NCI-H510A treated with DMSO at 0.1 percent for 48 hours (cell line): ENCODE measurements at regions not wholly inside any gene's neighbourhood (a gene's known extent, or its start where the extent isn't known, plus 50 kb on each side); places are given as distances from the start of the nearest gene placed in this dataset.
"Not testable (repeated sequence)": the region's sequence is repeated elsewhere in the genome, so short reads cannot be mapped to it uniquely, and the experiment has no call there.

ENCODE experiments used
- DNase-seq: peaks from one replicate; lab custom pipeline; 2025; lab: John Stamatoyannopoulos, UW

GRCh38 chr12:75666939-75667334 is 155.5 kb upstream of the KRR1 start:
- DNase-seq: no peak

- DNase-seq: no peak
Observed at GRCh38 chr12:75666126-75666938, 154.9 kb upstream of the KRR1 start.

- no peak for DNase-seq
Observed at GRCh38 chr12:75665216-75665615, 153.8 kb upstream of the KRR1 start.

GRCh38 chr12:75662511-75663159 is 151.2 kb upstream of the KRR1 start:
- DNase-seq: no peak

GRCh38 chr12:75661908-75662307 is 150.5 kb upstream of the KRR1 start:
- no peak for DNase-seq

GRCh38 chr12:75660805-75661404 is 149.5 kb upstream of the KRR1 start:
- no peak for DNase-seq

- DNase-seq: no peak
Observed at GRCh38 chr12:75660107-75660530, 148.7 kb upstream of the KRR1 start.

GRCh38 chr12:75658901-75659823 is 147.8 kb upstream of the KRR1 start:
- no peak for DNase-seq

- no peak for DNase-seq
Observed at GRCh38 chr12:75658286-75658685, 146.9 kb upstream of the KRR1 start.

- DNase-seq: no peak
Observed at GRCh38 chr12:75657831-75658230, 146.4 kb upstream of the KRR1 start.

GRCh38 chr12:75657354-75657753 is 145.9 kb upstream of the KRR1 start:
- not testable (repeated sequence) for DNase-seq

GRCh38 chr12:75656648-75657047 is 145.2 kb upstream of the KRR1 start:
- DNase-seq: no peak

GRCh38 chr12:75656210-75656609 is 144.8 kb upstream of the KRR1 start:
- no peak for DNase-seq

- no peak for DNase-seq
Observed at GRCh38 chr12:75655315-75655806, 144.0 kb upstream of the KRR1 start.

- no peak for DNase-seq
Observed at GRCh38 chr12:75651342-75651695, 139.9 kb upstream of the KRR1 start.

GRCh38 chr12:75650595-75651341 is 139.4 kb upstream of the KRR1 start:
- DNase-seq: no peak

GRCh38 chr12:75650100-75650499 is 138.7 kb upstream of the KRR1 start:
- DNase-seq: no peak

GRCh38 chr12:75648856-75649255 is 137.4 kb upstream of the KRR1 start:
- DNase-seq: no peak

GRCh38 chr12:75646329-75647210 is 135.2 kb upstream of the KRR1 start:
- no peak for DNase-seq

- no peak for DNase-seq
Observed at GRCh38 chr12:75644472-75645072, 133.2 kb upstream of the KRR1 start.
